DOHH2 (cell line): ENCODE measurements at regions not wholly inside any gene's neighbourhood (a gene's known extent, or its start where the extent isn't known, plus 50 kb on each side); places are given as distances from the start of the nearest gene placed in this dataset.

ENCODE experiments used
- H3F3A ChIP-seq: fragments of 200-600 bp; sonication (generic), shearing (Covaris generic); 2 replicates; pipeline ENCODE4 v1.6.0; 2016; ENCODE audit warnings: antibody characterized with exemption, mild to moderate bottlenecking; ENCODE audit not compliant: control insufficient read depth, insufficient read depth
- H3K27ac ChIP-seq: fragments of 200-600 bp; sonication (generic); 2 replicates; pipeline ENCODE4 v1.5.1; 2014; ENCODE audit warnings: low read depth, mild to moderate bottlenecking, low read length, moderate library complexity
- H3K27me3 ChIP-seq: fragments of 200-600 bp; sonication (generic); 2 replicates; pipeline ENCODE4 v1.6.1; 2014; ENCODE audit warnings: mild to moderate bottlenecking, low read length, mixed read lengths; ENCODE audit not compliant: control insufficient read depth
- H3K36me3 ChIP-seq: fragments of 200-600 bp; sonication (generic); 2 replicates; pipeline ENCODE4 v1.6.1; 2014; ENCODE audit warnings: mild to moderate bottlenecking, low read length, moderate library complexity, mixed read lengths; ENCODE audit not compliant: control insufficient read depth
- H3K4me1 ChIP-seq: fragments of 200-600 bp; sonication (generic); 2 replicates; pipeline ENCODE4 v1.6.1; 2014; ENCODE audit warnings: mild to moderate bottlenecking, low read length, mixed read lengths; ENCODE audit not compliant: control insufficient read depth
- H3K4me2 ChIP-seq: fragments of 200-600 bp; sonication (generic); 2 replicates; pipeline ENCODE4 v1.6.0; 2014; ENCODE audit warnings: mild to moderate bottlenecking, low read length, moderate library complexity
- H3K4me3 ChIP-seq: fragments of 200-600 bp; sonication (generic); 2 replicates; pipeline ENCODE4 v1.5.1; 2014; ENCODE audit warnings: mild to moderate bottlenecking, low read length, mixed read lengths
- H3K79me2 ChIP-seq: fragments of 200-600 bp; sonication (generic); 2 replicates; pipeline ENCODE4 v1.6.1; 2014; ENCODE audit warnings: mild to moderate bottlenecking, low read length, mixed read lengths; ENCODE audit not compliant: control insufficient read depth
- H3K9me2 ChIP-seq: fragments of 200-600 bp; sonication (generic); replicated peaks from 2 replicates; pipeline ENCODE4 v1.6.1; 2014; ENCODE audit warnings: mild to moderate bottlenecking, low read length, mixed read lengths; ENCODE audit not compliant: control insufficient read depth
- H3K9me3 ChIP-seq: fragments of 200-600 bp; sonication (generic); 2 replicates; pipeline ENCODE4 v1.6.1; 2014; ENCODE audit warnings: antibody characterized with exemption, low read length, mixed read lengths; ENCODE audit not compliant: control insufficient read depth, insufficient read depth
- H4K20me1 ChIP-seq: fragments of 200-600 bp; sonication (generic); 2 replicates; pipeline ENCODE4 v1.6.0; 2014; ENCODE audit warnings: low read depth, mild to moderate bottlenecking, antibody characterized with exemption, low read length, moderate library complexity; ENCODE audit not compliant: control insufficient read depth, insufficient read depth
- EZH2phosphoT487 ChIP-seq: fragments of 200-600 bp; sonication (generic); IDR thresholded peaks from 2 replicates; pipeline ENCODE4 v1.6.1; 2017; ENCODE audit warnings: borderline replicate concordance, mild to moderate bottlenecking, antibody characterized with exemption, low read length, moderate library complexity, mixed read lengths
- TF ChIP-seq, protein P1 (sequence below): fragments of 200-600 bp; sonication (generic); IDR thresholded peaks from one replicate; pipeline ENCODE4 v1.5.1; 2014; ENCODE audit warnings: antibody characterized with exemption, mild to moderate bottlenecking, low read depth, low read length; ENCODE audit not compliant: poor library complexity, severe bottlenecking

DNA sequence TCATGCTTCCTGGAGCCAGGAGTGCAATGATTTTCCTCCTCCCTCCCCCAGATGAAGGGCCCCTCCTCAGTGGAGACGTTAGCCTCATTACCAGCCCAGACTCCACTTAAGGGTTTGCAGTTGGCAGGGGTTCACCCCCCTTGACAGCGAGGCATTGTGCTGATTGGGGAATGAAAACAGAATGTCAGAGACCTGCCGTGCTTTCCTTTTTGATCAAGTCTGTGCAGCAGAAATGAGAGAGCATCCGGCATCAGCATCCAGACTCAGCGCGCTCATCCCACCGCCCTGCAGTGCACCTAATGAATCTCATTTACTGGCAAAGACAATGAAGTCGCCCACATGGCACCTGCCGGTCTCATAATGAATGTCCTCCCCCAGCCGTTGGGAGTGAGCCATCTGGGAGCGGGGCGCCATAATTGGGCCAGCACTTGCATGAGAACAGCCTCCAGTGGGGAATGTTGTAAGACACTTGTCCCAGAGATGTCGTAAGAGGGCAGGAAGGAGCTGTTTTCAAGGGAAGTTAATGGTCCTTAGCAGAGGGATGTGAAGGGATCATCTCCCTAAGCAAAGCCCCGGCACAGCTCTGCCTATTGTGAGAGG, 98.3 kb upstream of the UQCRFS1 start:
- H4K20me1 ChIP-seq, result no peaks in the 10 kb centered on the region
- no peaks in the 10 kb centered on the region for H3K9me3 ChIP-seq
- no peak for TF ChIP-seq EZH2phosphoT487
- TF ChIP-seq, protein P1, sequence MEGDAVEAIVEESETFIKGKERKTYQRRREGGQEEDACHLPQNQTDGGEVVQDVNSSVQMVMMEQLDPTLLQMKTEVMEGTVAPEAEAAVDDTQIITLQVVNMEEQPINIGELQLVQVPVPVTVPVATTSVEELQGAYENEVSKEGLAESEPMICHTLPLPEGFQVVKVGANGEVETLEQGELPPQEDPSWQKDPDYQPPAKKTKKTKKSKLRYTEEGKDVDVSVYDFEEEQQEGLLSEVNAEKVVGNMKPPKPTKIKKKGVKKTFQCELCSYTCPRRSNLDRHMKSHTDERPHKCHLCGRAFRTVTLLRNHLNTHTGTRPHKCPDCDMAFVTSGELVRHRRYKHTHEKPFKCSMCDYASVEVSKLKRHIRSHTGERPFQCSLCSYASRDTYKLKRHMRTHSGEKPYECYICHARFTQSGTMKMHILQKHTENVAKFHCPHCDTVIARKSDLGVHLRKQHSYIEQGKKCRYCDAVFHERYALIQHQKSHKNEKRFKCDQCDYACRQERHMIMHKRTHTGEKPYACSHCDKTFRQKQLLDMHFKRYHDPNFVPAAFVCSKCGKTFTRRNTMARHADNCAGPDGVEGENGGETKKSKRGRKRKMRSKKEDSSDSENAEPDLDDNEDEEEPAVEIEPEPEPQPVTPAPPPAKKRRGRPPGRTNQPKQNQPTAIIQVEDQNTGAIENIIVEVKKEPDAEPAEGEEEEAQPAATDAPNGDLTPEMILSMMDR, result no peak
- no peaks in the 10 kb centered on the region for H3K79me2 ChIP-seq
- H3K27ac ChIP-seq, result no peak overlapping the region
- H3K27me3 ChIP-seq, result no peaks in the 10 kb centered on the region
- no peaks in the 10 kb centered on the region for H3K9me2 ChIP-seq
- H3F3A ChIP-seq, result no peaks in the 10 kb centered on the region
- H3K36me3 ChIP-seq, result no peaks in the 10 kb centered on the region
- H3K4me1 ChIP-seq, result no peaks in the 10 kb centered on the region
- no peak overlapping the region for H3K4me2 ChIP-seq
- H3K4me3 ChIP-seq, result no peak overlapping the region

DNA sequence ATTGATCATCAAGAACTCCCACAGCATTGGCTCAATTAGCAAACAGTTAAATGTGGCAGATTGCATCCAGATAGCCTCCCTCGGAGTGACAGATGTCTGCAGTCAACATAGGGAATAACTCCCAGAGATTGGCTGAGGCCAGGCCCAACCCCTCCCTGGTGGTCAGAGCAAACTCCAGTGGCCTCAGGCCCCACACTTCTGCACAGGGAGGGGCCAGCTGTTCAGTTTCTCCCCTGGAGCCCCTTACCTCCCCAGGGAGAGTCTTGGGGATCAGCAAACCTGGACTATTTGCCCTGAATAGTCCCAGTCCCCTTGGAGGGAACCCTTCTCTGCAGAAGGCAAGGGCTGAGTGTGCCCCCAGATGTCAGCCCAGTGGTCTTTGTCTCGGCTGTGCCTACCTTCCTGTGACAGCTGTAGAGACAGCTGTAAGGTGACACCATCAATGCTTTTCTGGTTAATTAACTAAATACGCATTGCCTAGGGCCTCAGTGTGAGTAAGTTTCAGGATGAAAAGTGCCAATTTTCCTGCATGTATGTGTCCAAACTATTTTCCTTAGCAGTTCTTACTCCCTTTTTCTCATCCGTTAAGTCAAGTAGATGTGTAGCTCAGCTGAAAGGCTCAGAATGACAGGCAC, 102.7 kb upstream of the UQCRFS1 start:
- H3K4me3 ChIP-seq, result no peak overlapping the region
- no peaks in the 10 kb centered on the region for H3K79me2 ChIP-seq
- TF ChIP-seq EZH2phosphoT487, result no peak
- TF ChIP-seq, protein P1, result no peak
- H3K27me3 ChIP-seq, result no peaks in the 10 kb centered on the region
- no peaks in the 10 kb centered on the region for H4K20me1 ChIP-seq
- H3K27ac ChIP-seq, result no peak overlapping the region
- no peaks in the 10 kb centered on the region for H3K9me2 ChIP-seq
- H3K4me2 ChIP-seq, result no peak overlapping the region
- H3K9me3 ChIP-seq, result no peaks in the 10 kb centered on the region
- H3K4me1 ChIP-seq, result no peaks in the 10 kb centered on the region
- no peaks in the 10 kb centered on the region for H3F3A ChIP-seq
- H3K36me3 ChIP-seq, result no peaks in the 10 kb centered on the region

DNA sequence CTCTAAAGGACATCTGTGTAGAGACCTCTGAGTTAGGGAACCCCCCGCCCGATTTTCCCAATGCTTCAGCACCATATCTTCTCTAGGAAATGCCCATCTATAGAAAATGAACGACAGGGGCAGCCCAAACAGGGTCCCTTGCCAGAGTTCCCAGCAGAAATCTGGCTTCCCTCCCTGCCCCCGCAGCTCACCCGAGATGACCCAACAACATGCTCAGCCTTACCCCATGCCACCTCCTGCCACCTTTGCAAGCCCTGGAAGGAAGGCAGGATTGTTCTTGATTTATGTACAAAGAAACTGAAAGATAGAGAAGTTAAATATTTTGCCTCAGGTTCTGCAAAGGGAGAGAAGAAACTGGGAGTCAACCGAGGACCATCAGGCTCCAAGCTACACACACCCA, 105.6 kb upstream of the UQCRFS1 start:
- H3K27me3 ChIP-seq, result peaks cover 4% of the 10 kb centered on the region; the same call in 1 of the 2 replicates
- TF ChIP-seq, protein P1, result no peak
- TF ChIP-seq EZH2phosphoT487, result no peak

More for the DNA sequence above, 105.6 kb upstream of the UQCRFS1 start:
- Histone ChIP-seq H3K36me3 (no peaks in the 10 kb centered on the region), H3K9me3 (no peaks in the 10 kb centered on the region), H3K27ac (no peak overlapping the region), H4K20me1 (no peaks in the 10 kb centered on the region), H3F3A (no peaks in the 10 kb centered on the region), H3K4me1 (no peaks in the 10 kb centered on the region), H3K4me2 (no peak overlapping the region), H3K79me2 (no peaks in the 10 kb centered on the region), H3K4me3 (no peak overlapping the region), H3K9me2 (no peaks in the 10 kb centered on the region)
